KMS-11 (cell line): ENCODE measurements at regions not wholly inside any gene's neighbourhood (a gene's known extent, or its start where the extent isn't known, plus 50 kb on each side); places are given as distances from the start of the nearest gene placed in this dataset.

ENCODE experiments used
- H2AFZ ChIP-seq: fragments of 200-600 bp; sonication (generic); 2 replicates; pipeline ENCODE4 v1.6.1; 2016; ENCODE audit warnings: antibody characterized with exemption, mixed run types, low read depth
- H3K27ac ChIP-seq: fragments of 200-600 bp; sonication (generic); 2 replicates; pipeline ENCODE4 v1.6.1; 2016; ENCODE audit warnings: mild to moderate bottlenecking, mixed run types
- H3K27me3 ChIP-seq: fragments of 200-600 bp; sonication (generic); 2 replicates; pipeline ENCODE4 v1.6.1; 2017; ENCODE audit warnings: mild to moderate bottlenecking, low read depth, mixed run types, moderate library complexity; ENCODE audit not compliant: insufficient read depth
- H3K36me3 ChIP-seq: fragments of 200-600 bp; sonication (generic); 2 replicates; pipeline ENCODE4 v1.6.1; 2017; ENCODE audit warnings: mild to moderate bottlenecking, mixed run types; ENCODE audit not compliant: insufficient read depth
- H3K4me1 ChIP-seq: fragments of 200-600 bp; sonication (generic); 2 replicates; pipeline ENCODE4 v1.6.1; 2016; ENCODE audit warnings: mild to moderate bottlenecking, low read depth, mixed run types; ENCODE audit not compliant: poor library complexity, severe bottlenecking
- H3K4me2 ChIP-seq: fragments of 200-600 bp; sonication (generic); 2 replicates; pipeline ENCODE4 v1.7.0; 2016; ENCODE audit warnings: mild to moderate bottlenecking, mixed run types
- H3K4me3 ChIP-seq: fragments of 200-600 bp; sonication (generic); IDR thresholded peaks from 2 replicates; pipeline ENCODE4 v1.6.1; 2017; ENCODE audit warnings: low read depth, low read length, mixed read lengths; ENCODE audit not compliant: insufficient read depth
- H3K79me2 ChIP-seq: fragments of 200-600 bp; sonication (generic); 2 replicates; pipeline ENCODE4 v1.6.1; 2016; ENCODE audit warnings: low read depth, mixed run types; ENCODE audit not compliant: insufficient read depth
- H3K9ac ChIP-seq: fragments of 200-600 bp; sonication (generic); 2 replicates; pipeline ENCODE4 v1.6.1; 2016; ENCODE audit warnings: mild to moderate bottlenecking, mixed run types
- H4K20me1 ChIP-seq: fragments of 200-600 bp; sonication (generic); 2 replicates; pipeline ENCODE4 v1.6.1; 2016; ENCODE audit warnings: mild to moderate bottlenecking, mixed run types; ENCODE audit not compliant: insufficient read depth
- TF ChIP-seq, protein P1 (sequence below): fragments of 200-600 bp; sonication (generic); conservative IDR thresholded peaks from 2 replicates; pipeline ENCODE4 v1.6.1; 2017; ENCODE audit warnings: low read depth, mild to moderate bottlenecking, antibody characterized with exemption, low read length, moderate library complexity, mixed read lengths

DNA sequence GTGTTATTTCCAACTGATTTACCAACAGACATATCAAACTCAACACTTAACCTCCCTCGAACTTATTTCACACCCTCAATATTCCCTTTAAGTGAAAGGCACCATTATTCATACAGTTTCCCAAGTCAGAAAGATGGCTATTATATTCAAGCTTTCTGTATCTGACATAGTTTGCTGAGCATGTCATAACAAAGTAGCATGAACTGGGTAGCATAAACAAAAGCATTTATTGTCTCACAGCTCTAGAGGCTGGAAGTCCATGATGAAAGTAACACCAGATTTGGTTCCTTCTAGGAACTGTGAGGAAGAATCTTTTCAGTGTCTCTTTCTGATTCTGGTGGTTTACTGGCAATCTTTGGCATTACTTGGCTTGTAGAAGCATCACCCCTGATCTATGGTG is 1388.6 kb downstream of the TECRL start:
- Histone ChIP-seq H3K9ac (no peak overlapping the region), H4K20me1 (no peaks in the 10 kb centered on the region), H3K36me3 (no peaks in the 10 kb centered on the region), H3K4me1 (no peaks in the 10 kb centered on the region), H3K27me3 (no peaks in the 10 kb centered on the region; the same call in 1 of the 2 replicates), H3K27ac (no peak overlapping the region), H3K4me3 (no peak overlapping the region), H3K4me2 (no peak overlapping the region), H3K79me2 (no peaks in the 10 kb centered on the region), H2AFZ (no peak overlapping the region)
- TF ChIP-seq, protein P1, sequence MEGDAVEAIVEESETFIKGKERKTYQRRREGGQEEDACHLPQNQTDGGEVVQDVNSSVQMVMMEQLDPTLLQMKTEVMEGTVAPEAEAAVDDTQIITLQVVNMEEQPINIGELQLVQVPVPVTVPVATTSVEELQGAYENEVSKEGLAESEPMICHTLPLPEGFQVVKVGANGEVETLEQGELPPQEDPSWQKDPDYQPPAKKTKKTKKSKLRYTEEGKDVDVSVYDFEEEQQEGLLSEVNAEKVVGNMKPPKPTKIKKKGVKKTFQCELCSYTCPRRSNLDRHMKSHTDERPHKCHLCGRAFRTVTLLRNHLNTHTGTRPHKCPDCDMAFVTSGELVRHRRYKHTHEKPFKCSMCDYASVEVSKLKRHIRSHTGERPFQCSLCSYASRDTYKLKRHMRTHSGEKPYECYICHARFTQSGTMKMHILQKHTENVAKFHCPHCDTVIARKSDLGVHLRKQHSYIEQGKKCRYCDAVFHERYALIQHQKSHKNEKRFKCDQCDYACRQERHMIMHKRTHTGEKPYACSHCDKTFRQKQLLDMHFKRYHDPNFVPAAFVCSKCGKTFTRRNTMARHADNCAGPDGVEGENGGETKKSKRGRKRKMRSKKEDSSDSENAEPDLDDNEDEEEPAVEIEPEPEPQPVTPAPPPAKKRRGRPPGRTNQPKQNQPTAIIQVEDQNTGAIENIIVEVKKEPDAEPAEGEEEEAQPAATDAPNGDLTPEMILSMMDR = no peak

DNA sequence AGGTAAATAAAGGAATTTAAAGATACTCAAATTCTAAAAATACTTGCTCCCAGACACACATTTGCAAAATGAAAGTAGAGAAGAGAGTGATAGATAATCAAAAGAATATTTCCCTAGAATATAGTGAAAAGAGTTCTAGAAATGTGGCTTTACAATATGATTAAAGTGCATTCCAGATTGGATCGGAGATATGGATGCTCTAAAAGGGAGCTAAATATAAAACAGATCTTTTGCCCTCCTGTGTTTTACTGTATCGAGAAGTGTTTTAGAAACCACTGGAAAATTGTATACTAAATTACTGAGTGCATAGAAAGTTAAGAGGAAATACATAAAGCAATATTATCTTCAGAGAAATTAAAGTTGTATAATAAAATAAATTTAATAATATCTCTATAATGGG is 1392.0 kb downstream of the TECRL start:
- Histone ChIP-seq H3K36me3 (no peaks in the 10 kb centered on the region), H3K27ac (no peak overlapping the region), H3K9ac (no peak overlapping the region), H3K79me2 (no peaks in the 10 kb centered on the region), H3K4me3 (no peak overlapping the region), H2AFZ (no peak overlapping the region), H4K20me1 (no peaks in the 10 kb centered on the region), H3K4me1 (no peaks in the 10 kb centered on the region), H3K27me3 (no peaks in the 10 kb centered on the region), H3K4me2 (no peak overlapping the region)
- TF ChIP-seq, protein P1 = no peak

DNA sequence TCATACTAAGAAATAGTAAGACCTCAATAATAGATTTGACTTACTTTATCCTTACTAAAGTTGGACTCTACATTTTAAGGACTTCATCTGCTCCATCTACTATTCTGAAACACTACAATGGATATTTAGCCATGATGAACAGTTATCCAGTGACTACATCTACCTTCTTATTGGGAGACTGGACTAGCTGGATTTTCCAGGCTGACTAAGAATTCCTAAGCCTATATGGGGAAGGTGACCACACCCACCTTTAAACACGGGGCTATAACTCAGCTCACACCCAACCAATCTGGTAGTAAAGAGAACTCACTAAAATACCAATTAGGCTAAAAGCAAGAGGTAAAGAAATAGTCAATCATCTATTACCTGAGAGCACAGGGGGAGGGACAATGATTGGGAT is 1438.4 kb downstream of the TECRL start:
- Histone ChIP-seq H3K79me2 (no peaks in the 10 kb centered on the region), H3K27me3 (no peaks in the 10 kb centered on the region), H3K27ac (no peak overlapping the region), H3K4me3 (no peak overlapping the region), H3K36me3 (no peaks in the 10 kb centered on the region), H3K9ac (no peak overlapping the region), H3K4me1 (no peaks in the 10 kb centered on the region), H2AFZ (no peak overlapping the region), H3K4me2 (no peak overlapping the region), H4K20me1 (no peaks in the 10 kb centered on the region)
- TF ChIP-seq, protein P1 = no peak

DNA sequence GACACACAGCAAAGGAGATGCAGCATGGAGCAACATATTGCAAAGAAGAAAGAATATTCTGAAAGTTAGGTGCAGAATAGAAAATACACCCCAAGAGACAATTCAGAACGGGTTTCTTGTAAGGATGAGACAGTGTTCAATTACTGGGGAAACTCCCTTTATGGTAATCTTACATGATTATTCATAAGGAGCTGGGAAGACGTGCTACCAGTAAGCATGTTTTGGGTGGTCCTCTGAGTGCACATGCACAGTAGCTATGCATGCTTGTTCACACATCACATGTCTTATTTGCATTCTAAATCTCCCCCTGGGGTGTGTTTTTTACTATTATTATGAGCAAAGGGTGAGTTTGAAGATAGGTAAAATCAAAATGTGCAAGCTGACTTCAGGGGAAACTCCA is 1448.8 kb downstream of the TECRL start:
- no peak overlapping the region for H3K27ac ChIP-seq
- TF ChIP-seq, protein P1 = no peak
- no peaks in the 10 kb centered on the region for H3K27me3 ChIP-seq
- no peaks in the 10 kb centered on the region for H3K36me3 ChIP-seq
- H4K20me1 ChIP-seq = no peaks in the 10 kb centered on the region
- H3K4me2 ChIP-seq = no peak overlapping the region
- H3K4me3 ChIP-seq = no peak overlapping the region
- no peaks in the 10 kb centered on the region for H3K4me1 ChIP-seq
- H3K79me2 ChIP-seq = no peaks in the 10 kb centered on the region
- no peak overlapping the region for H2AFZ ChIP-seq
- no peak overlapping the region for H3K9ac ChIP-seq
